NCI-H226 (cell line): ENCODE measurements at regions not wholly inside any gene's neighbourhood (a gene's known extent, or its start where the extent isn't known, plus 50 kb on each side); places are given as distances from the start of the nearest gene placed in this dataset.
"Not testable (repeated sequence)": the region's sequence is repeated elsewhere in the genome, so short reads cannot be mapped to it uniquely, and the experiment has no call there.

ENCODE experiments used
- DNase-seq: peaks from one replicate; pipeline ENCODE4 v3.0.0-alpha.2; 2015

DNA sequence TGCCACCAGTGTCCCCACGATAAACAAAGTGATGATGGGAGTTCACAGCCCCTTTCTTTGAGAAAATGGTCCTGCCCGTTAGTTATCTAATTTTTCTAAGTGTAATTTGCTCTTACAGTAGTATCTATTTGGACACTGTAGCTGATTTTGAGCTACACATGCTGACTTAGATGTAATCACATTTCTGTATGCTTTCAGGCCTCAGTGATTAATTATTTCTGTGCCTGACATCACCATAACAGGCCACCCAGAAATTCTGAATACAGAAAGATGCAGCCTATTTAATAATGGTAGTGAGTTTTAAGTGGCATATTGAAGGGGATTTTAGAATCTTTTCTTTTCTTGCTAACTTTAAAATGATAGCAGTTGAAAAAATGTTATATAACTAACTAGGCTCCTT is 147.6 kb upstream of the ANXA10 start:
- DNase-seq = no peak

DNA sequence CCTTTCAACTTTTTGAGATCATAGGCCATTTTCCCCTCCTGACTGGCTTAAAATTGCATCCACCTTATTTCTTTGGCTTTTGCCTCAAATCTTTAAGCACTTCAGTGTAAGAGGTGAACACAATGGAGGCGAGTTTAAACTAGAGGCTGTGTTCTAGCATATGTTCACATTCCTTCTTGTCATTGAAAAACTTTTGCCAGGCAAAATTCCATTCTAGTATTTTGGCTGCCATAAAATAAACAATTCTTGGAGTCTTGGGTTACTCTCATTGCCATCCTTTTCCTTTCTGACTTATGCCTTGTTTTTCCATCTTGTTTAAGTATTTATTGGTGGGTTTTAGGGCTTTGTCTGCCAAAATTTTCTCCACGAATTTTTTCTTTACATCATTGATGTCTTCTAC is 137.3 kb upstream of the ANXA10 start:
- DNase-seq = no peak

DNA sequence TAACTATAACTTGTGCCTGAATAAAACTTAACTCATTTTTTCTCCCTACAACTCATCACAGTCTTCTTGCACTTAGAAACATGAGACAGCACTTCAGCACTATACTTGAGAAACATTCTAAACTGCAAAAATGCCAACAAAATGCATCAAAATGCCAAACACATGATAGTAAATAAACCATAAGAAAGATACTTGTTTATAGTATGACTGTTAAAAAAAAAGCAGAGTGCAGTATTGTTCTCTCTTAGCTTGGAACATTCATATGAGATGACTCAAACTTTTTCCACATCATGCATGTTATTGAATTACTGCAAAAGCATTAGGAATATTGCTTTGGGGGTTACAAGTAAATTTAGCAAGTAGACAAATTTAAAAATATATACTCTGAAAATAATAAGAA is 135.7 kb upstream of the ANXA10 start:
- DNase-seq = no peak

DNA sequence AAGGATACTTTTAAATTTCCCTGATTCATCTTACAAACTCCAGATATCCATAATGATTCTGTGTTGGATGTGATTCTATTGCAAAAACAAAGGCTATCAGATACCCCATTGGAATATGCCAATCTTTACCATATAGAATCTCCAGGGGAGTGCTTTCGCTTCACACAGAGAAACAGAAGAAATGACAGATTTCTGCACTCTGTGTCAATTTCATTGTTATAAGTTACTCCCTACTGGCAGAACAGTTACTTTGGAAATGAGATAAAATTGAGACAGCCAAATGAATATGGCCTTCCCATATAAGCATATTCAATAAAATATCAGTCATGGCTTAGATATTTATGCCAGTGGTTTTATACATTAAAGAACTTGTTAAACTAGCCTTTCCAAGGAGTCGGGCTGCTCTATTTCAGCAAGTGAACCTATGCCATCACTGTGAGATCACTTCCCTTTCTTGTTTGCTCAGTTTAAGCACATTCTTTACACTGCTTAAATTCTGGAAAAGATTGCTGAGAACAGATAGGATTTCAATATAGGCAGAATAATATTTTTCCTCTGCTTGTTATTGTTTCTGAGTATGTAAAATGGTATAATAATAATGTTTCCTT is 127.5 kb upstream of the ANXA10 start:
- no peak for DNase-seq

DNA sequence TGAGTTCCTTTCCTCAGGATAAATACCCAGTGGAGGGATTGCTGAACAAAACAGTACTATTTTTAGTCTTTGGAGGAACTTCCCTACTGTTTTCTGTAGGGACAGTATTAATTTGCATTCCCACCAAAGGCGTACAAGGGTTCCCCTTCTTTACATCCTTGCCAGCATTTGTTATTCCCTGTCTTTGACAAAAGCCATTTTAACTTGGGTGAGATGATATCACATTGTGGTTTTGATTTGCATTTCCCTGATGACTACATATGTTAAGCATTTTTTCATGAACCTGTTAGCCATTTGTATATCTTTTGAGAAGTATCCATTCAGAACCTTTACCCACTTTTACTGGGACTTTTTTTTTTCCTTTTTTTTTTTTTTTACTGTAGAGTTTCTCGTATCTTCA is 126.2 kb upstream of the ANXA10 start:
- peak; percentile 54 for DNase-seq

DNA sequence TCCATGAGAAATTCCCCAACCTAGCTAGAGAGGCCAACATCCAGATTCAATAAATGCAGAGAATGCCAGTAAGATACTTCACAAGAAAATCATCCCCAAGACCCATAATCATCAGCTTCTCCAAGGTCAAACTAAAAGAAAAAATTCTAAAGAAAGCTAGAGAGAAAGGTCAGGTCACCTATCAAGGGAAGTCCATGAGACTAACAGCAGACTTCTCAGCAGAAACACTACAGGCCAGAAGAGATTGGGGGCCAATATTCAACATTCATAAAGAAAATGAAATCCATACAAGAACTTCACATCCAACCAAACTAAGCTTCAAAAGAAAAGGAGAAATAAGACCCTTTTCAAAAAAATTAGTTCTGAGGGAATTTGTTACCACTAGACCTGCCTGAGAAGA is 118.8 kb upstream of the ANXA10 start:
- DNase-seq = no peak

DNA sequence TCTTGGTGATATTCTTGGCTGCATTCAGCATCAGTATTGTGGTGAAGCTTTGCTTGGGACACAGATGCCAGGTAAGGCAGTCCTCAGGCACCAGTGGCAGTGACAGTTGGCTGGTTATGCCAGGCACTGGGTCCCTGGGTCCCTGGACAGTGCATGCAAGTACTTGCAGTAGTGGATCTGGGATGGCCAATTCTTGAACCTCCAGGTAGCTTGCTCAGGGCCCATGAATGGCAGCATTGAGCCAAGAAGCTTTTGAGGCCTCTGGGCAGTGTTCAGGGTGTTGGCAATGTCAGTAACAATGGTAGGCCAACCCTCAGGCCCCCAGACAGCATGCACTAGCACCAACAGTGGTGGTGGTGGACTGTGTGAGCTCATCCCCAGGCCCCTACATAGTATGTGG is 106.8 kb upstream of the ANXA10 start:
- DNase-seq = no peak

DNA sequence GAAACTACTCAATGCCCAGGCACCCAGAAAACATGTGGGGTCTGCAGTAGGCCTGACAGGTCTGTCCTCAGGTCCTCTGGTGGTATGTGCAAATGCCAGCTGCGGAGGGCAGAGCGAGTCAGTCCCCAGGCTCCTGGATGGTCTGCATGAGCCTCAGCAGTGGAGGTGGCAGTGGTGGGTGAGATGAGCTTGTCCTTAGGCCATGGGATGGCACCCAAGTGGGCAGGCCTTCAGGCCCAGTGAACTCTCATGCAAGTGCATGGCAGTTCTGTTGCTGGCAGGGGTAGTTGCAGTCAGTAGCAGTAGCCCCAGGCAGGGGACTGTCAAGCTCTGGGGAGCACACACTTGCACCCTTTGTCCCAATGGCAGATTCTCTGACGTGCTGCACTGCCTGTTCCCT is 106.3 kb upstream of the ANXA10 start:
- no peak for DNase-seq

DNA sequence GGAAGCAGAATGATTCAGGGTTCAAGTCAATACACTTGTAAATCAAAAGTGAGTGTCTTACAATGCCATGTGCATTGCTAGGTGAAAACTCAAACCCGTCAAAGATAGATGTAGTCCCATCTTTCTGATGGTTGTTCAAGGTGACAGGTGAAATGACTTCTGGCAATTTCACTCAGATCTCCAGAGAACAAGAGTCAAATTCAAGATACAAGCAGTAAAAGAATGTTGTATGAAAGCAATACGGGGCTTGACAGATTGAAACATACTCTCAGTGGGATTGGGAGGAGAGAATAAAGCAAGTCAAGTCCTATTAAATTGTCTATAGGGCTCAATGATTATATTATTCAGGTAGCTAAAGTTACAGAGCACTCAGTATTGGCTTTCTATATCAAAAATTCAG is 105.1 kb upstream of the ANXA10 start:
- no peak for DNase-seq

DNA sequence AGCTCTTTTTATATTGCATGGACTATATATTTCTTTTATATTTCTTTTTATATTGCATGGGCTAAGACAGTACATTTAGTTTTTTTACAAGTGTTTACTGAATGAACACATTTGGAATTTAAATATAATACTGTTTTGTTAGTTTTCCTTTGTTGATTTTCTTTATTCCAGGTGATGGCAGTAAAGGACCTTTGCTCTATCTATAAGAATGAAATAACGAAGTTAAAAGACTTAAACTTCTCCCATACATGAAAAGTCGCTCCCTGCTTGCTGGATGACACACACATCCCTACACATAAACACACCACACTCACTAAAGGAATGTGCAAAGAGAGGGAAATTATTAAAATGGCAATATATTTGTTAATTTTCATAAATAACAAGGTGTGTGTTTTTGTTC is 102.5 kb upstream of the ANXA10 start:
- DNase-seq = no peak

DNA sequence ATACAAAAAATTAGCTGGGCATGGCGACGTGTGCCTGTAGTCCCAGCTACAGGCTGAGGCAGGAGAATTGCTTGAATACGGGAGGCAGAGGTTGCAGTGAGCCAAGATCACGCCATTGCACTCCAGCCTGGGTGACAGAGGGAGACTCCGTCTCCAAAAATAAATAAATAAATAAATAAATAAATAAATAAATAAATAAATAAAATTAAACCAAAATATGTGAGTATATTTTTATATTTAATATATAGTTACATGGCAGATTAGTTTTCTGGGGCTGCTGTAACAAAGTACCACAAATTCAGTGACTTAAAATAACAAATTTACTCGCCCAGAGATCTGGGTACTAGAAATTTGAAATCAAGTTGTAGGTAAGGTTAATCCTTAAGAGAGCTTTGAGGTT is 84.2 kb upstream of the ANXA10 start:
- not testable (repeated sequence) for DNase-seq

DNA sequence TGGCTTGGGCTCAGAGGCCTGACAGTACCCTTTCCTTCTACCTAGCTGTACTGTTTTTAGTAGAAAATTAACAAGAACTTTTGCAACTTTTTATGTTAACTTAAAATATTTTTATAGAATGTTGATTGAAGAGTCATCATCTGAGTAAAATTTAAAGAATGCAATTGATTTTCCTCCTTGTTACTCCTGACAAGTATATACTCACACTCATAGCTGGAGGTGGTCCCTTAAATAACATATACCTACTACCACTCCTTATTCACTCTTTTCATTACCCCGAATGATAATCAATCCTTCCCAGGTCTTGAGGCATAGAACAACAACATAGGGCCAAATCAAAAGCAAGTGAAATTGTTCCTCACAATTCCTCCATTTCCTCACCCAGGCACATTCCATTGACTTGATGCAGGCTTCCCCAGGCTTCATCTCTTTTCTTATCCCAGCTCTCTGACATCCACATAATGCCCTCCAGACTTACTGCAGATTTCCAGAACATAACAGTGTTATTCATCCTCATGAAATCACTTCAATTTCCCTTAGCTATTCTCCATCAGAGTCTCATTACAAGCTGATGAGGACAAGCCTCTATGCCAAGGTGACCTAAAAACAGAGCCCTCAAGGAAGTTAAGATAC is 73.2 kb upstream of the ANXA10 start:
- peak; percentile 61 for DNase-seq

DNA sequence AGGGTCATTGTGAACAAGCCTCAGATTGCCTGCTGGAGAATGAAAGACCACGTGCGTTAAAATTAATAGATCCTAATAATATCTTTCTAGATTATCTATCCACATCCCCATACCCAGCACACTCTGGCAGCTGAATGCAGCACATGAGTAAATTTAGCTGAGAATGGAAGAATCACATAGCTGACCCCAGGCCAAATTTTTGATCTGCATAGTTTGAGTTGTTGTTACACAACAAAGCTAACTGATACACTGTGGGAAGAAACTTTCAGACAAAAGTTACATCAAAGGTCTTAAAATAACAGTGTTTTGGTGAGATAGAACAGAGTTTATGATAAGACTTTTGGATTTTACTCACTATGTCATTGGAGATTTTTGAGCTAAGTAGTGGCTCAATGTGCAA is 72.4 kb upstream of the ANXA10 start:
- DNase-seq = no peak

DNA sequence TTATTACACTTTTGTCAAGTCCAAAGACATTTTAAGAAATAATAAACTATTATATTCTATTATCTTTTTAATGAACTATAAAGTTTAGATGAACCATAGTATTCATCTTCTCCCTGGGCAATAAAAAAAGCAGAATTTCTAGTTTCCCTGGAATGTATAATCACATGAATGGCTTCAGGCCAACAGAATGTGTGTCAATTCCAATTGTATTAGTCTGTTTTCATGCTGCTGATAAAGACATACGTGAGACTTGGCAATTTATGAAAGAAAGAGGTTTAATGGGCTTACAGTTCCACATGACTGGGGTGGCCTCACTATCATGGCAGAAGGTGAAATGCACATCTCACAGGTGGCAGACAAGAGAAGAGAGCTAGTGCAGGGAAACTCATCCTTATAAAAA is 70.7 kb upstream of the ANXA10 start:
- DNase-seq = peak; percentile 53

DNA sequence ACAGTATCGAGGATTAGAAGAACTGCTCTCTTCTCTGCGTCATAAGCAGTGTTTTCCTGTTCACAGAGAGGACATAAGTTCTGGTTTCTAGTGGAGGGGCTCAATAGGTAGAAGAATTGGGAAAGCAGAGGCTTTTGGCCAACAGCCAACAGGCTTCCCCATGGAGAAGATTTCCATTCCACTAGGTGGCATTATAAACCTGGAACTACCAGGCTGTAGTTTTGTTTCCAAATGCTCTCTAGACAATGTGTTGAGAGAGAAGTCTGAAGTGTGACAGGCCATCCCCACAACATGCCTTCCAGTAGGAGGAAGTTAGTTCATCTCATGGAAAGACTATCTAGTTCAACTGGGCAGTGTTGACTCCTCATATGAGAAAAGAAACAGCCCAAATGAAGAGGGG is 63.8 kb upstream of the ANXA10 start:
- DNase-seq = no peak

DNA sequence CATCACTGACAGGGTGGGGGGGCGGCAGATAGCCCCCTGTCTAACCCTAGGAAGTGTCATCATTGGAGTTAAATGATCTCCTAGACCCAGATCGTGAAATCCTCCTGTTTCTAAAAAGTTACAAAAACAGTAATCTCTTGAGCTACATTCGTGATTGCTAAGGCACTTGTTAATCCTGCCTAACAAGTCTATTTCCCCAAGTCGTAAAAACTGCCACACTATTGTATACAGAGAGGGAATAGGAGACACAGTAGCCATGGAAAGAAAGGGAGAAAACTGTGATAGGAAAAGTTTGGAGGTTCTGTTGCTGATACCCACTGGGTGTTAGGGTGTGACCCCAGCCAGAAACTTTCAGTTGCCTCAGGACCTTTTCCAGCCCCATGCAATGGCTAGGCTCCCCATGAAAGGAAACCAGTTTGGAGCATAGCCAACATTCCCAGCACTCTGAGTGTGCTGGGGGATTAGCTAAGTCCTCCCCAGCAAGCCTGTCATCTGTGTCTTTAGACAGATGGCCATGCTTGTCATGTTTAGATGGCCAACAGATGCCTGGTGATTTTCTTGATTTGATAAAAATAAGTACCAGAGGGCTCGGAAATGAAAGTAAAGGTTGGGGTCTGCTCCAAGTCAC is 63.3 kb upstream of the ANXA10 start:
- no peak for DNase-seq

DNA sequence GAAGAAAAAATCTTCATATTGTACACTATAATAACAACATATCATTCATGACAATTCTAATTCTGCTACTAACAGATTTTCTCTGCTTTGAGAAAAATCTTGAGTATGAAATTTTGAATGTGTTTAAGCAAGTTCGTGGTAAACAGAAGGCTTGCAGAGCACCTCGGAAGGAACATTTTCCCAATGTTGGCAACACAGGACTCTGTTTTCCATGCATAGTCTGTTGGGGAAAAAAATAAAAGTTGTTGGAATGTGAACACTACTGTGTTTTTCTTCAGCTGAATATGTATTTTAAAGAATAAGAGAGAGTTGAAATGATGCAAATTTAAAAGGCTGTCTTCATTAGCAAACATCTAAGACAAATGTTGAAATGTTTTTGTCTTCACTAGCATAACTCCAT is 54.7 kb upstream of the ANXA10 start:
- no peak for DNase-seq

DNA sequence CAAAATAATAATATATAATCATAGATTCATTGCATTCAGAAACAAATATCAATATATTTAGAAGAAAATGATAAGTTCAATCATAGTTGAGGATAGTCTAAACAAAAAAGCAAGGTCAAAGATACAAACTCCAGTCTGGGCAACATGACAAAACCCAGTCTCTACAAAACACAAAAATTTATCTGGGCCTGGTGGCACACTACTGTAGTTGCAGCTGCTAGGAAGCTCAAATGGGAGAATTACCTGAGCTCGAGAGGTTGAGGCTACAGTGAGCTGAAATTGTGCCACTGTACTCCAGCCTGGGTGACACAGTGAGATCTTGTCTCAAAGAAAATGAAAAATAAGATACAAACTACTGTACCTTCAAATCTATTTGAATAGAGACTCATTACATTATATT is 52.7 kb upstream of the ANXA10 start:
- DNase-seq = no peak
